HUES6 (cell line): ENCODE measurements at regions not wholly inside any gene's neighbourhood (a gene's known extent, or its start where the extent isn't known, plus 50 kb on each side); places are given as distances from the start of the nearest gene placed in this dataset.

ENCODE experiments used
- H3K27ac ChIP-seq: 2 replicates; pipeline ENCODE4 v1.7.0; 2013; ENCODE audit warnings: low read depth, mild to moderate bottlenecking, low read length, inconsistent platforms
- H3K27me3 ChIP-seq: 2 replicates; pipeline ENCODE4 v1.6.1; 2013; ENCODE audit warnings: low read length; ENCODE audit not compliant: control insufficient read depth, insufficient read depth
- H3K36me3 ChIP-seq: 2 replicates; pipeline ENCODE4 v1.6.1; 2013; ENCODE audit warnings: low read length; ENCODE audit not compliant: control insufficient read depth, insufficient read depth
- H3K4me1 ChIP-seq: 2 replicates; pipeline ENCODE4 v1.6.1; 2013; ENCODE audit warnings: low read length; ENCODE audit not compliant: control insufficient read depth, insufficient read depth
- H3K4me3 ChIP-seq: 2 replicates; pipeline ENCODE4 v1.5.1; 2013; ENCODE audit warnings: low read depth, low read length
- H3K9ac ChIP-seq: one replicate; pipeline ENCODE4 v1.6.1; 2013; ENCODE audit warnings: mild to moderate bottlenecking, low read length
- H3K9me3 ChIP-seq: 2 replicates; pipeline ENCODE4 v1.6.1; 2013; ENCODE audit warnings: low read depth, low read length; ENCODE audit not compliant: control insufficient read depth, insufficient read depth

DNA sequence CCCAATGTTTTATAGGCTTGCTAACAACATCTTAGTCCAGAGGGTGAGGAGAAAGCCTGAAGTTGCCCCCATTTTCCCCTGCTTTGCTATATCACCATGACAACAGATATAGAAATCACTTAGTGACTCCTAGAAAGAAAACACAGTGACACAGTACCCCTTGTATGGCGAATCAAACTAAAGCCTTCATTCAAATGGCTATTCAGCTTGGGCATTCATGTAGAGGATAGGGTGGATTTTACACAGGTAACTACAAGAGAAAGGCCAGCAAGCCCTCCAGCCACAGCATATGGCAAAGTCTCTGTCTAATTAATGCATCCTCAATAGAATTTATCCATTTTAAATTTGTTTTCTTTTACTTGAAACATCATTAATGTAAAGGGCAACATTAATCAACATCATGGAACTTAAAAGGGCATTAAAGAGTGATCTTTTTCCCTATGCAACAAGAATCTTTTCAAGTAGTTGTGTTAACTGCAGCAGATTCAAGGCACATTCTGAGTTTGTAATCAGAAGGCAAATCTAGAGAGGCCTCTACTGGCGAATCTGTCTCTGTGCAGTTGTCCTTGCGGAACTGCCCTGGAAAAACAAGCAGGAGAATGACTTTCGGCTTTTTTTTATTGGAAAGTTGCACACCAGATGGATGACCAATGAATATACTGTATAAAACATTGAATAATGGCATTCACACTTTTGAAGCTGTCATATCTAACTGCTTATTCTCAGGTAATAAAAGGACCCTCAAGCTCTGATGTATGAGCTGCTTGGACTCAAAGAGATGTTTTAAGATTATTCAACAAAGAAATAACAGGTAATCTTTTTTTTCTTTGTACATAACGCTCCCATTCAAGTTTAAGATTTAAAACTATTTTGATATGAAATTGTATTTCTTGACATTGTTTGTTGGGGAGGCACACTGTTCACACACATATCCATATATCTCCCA lies 621.7 kb upstream of the AGTR1 start:
- H3K36me3 ChIP-seq = no peaks in the 10 kb centered on the region
- no peaks in the 10 kb centered on the region for H3K9me3 ChIP-seq
- H3K27me3 ChIP-seq = no peaks in the 10 kb centered on the region
- H3K27ac ChIP-seq = no peak overlapping the region
- peaks cover 6% of the 10 kb centered on the region for H3K4me1 ChIP-seq
- no peak overlapping the region for H3K4me3 ChIP-seq
- H3K9ac ChIP-seq = no peak overlapping the region

DNA sequence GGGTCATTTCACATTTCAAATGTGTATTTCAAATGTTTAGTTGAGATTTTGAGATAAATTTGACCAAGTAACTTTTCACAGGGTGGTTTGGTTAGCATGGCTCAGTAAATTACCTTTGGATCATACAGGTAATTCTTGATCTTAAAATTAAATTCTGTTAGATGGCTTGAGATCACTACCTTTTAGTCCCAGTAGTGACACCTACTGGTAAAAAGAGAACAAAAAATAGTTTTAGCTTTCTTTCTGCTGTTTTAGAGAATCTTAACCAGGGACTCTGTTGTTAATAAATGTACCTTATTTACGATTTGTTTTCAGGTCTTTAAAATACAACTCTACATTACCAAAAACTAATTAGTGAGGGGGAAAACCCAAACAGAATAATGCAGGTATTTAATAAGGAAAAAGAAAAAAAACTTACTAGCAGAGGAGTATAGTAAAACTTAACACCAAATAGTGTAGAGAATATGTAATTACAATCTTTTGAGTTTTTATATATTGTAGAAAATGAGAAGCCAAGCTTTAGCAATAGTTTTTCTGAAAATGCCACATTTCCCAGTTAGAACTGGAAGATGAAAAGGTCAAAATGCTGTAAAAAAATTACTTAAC lies 620.3 kb upstream of the AGTR1 start:
- Histone ChIP-seq H3K9ac (no peak overlapping the region), H3K9me3 (no peaks in the 10 kb centered on the region), H3K27ac (no peak overlapping the region), H3K4me1 (peaks cover 6% of the 10 kb centered on the region), H3K27me3 (no peaks in the 10 kb centered on the region), H3K36me3 (no peaks in the 10 kb centered on the region), H3K4me3 (no peak overlapping the region)

DNA sequence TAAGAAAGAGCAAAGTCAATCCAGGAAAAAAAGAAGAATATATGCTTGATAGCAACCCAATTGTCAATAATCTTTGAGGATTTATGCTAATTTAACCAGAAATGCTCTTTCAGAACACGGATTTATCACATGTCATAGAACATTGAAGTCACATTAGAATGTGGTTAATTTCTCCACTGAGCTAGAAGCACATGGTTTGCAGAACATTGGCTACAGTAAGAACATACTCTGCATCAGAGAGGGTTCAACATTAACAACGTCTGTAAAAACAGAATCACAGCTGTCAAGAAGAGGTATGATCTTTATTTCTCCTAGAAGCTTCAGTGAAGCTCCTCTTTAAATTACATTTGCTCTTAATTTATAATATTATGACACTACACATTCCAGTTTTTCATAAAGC lies 619.7 kb upstream of the AGTR1 start:
- Histone ChIP-seq H3K27me3 (no peaks in the 10 kb centered on the region), H3K4me3 (no peak overlapping the region), H3K9ac (no peak overlapping the region), H3K9me3 (no peaks in the 10 kb centered on the region), H3K4me1 (peaks cover 6% of the 10 kb centered on the region), H3K36me3 (no peaks in the 10 kb centered on the region), H3K27ac (no peak overlapping the region)

DNA sequence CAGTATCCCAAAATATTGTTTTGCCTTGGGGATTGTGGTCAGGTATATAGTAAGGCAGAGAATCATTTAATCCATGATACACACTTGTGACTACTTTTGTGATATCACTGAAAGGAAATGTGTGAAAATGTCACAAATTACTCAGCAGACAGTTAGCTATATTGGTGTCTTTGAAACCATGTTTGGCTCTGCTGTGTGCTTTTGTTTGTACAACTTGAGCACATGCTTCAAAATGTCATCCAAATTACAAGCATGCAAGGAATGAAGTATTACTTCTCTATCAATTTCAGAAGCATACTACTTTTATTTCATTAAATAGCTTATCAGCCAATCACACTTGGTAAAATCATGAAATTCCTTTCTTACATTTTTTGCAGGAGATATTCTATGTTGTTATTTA lies 619.0 kb upstream of the AGTR1 start:
- Histone ChIP-seq H3K27me3 (no peaks in the 10 kb centered on the region), H3K4me1 (peaks cover 6% of the 10 kb centered on the region), H3K9ac (no peak overlapping the region), H3K27ac (no peak overlapping the region), H3K36me3 (no peaks in the 10 kb centered on the region), H3K4me3 (no peak overlapping the region), H3K9me3 (no peaks in the 10 kb centered on the region)

DNA sequence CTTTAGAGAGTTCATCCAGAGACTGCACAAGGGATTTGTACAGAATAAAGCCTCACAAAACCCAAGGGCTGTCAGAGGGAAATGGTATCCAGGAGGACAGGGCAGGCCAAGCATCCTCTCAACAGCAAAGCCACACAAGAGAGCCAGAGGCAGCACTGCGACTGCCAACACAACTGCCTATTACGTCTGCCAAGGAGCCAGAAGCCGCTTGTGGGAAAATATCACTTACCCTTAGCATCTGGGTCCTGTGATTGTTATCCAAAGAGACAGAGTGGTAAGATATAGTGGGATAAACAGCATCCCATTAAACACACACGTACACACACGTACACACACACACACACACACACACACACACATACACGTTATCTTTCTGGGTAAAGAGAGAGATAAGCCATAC lies 618.3 kb upstream of the AGTR1 start:
- Histone ChIP-seq H3K4me3 (no peak overlapping the region), H3K9me3 (no peaks in the 10 kb centered on the region)

DNA sequence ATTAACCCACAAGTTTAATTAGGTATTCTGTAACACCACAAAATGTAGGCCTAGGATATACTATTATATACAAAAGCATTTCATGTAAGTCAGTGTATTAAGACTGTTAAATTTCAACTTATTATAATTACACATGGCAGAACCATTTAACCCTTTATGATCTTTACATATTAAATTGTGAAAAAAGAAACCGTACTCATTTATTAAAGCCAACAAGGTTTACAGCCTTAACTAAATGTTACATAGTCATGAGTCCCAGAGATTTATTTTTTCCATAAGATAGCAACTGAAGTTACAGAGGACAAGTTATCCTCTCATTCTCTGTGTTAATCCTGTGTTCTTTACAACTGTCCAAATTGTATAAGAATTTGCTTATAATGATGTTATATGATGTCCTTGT lies 615.8 kb upstream of the AGTR1 start:
- Histone ChIP-seq H3K9me3 (no peaks in the 10 kb centered on the region), H3K27ac (no peak overlapping the region), H3K27me3 (no peaks in the 10 kb centered on the region), H3K4me3 (no peak overlapping the region), H3K36me3 (no peaks in the 10 kb centered on the region), H3K9ac (no peak overlapping the region), H3K4me1 (no peaks in the 10 kb centered on the region)

More for the DNA sequence above, 618.3 kb upstream of the AGTR1 start:
- no peak overlapping the region for H3K9ac ChIP-seq
- H3K4me1 ChIP-seq = peaks cover 6% of the 10 kb centered on the region
- no peaks in the 10 kb centered on the region for H3K36me3 ChIP-seq
- no peaks in the 10 kb centered on the region for H3K27me3 ChIP-seq
- no peak overlapping the region for H3K27ac ChIP-seq

DNA sequence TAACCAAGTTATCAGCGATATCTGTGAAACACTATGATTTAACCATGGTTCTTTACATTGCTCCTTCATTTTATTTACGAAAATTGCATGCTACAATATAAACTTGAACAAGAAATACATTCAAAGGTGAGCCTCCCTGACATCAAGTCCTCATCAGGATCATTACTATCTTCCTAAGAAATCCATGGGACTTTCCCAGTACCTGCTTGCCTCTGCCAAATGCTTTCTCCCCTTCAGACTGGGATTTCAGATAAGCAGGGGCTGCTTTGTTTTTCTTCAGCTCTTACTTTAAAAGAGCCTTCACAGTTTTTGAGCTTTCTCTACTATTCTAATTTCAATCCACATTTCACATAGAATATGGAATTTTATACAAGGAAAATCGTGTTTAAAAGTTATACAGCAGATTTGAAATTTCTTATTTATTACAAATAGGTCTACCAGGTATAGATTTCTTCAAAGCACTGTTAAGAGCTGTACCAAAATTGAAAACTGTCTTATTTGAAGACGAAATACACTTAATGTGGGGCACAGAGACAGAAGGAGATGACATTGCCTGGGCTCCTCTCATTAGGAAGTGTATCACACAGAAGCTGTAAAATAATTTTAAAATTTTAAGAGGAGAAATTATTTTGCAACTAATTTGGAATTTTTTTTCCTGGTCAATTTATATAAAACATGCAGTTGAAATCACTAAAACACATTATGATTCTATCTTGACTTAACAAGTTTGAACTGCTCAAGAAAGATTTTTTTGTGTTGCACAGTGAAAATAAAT lies 615.0 kb upstream of the AGTR1 start:
- no peaks in the 10 kb centered on the region for H3K4me1 ChIP-seq
- H3K36me3 ChIP-seq = no peaks in the 10 kb centered on the region
- no peak overlapping the region for H3K9ac ChIP-seq
- no peaks in the 10 kb centered on the region for H3K9me3 ChIP-seq
- no peaks in the 10 kb centered on the region for H3K27me3 ChIP-seq
- H3K4me3 ChIP-seq = no peak overlapping the region
- no peak overlapping the region for H3K27ac ChIP-seq

DNA sequence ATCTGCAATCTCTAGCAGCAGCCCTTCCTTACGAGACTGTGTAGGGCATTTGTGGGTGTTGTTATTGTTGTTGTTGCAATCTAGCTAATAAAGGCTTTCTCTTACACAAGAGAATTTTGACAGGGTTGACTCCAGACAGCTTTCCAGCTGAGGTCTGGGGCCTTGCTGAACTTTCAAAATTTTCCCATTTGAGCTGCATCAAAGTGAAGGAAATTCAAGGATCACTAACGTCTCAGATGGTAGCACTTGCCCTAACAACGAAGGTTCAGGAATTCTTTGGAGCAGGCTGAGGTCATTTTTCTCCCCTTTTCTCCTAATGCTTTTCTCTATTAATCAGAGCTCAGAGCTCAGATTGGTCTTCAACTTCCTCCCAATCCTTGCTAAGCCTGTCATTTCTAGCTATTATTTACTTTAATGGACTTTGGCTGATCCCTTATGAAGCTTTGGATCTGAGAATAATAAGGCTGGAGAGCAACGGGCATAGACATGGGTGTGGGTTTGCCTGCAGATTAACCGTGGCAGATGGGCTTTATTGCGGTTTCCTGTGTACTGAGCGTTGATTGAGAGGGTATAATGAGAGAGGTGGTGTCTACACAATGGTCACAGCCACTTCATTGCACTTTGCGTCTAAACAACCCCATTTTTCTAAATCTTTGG lies 614.0 kb upstream of the AGTR1 start:
- no peaks in the 10 kb centered on the region for H3K36me3 ChIP-seq
- H3K4me1 ChIP-seq = no peaks in the 10 kb centered on the region
- no peaks in the 10 kb centered on the region for H3K27me3 ChIP-seq
- no peak overlapping the region for H3K9ac ChIP-seq
- no peak overlapping the region for H3K27ac ChIP-seq
- no peak overlapping the region for H3K4me3 ChIP-seq
- no peaks in the 10 kb centered on the region for H3K9me3 ChIP-seq

DNA sequence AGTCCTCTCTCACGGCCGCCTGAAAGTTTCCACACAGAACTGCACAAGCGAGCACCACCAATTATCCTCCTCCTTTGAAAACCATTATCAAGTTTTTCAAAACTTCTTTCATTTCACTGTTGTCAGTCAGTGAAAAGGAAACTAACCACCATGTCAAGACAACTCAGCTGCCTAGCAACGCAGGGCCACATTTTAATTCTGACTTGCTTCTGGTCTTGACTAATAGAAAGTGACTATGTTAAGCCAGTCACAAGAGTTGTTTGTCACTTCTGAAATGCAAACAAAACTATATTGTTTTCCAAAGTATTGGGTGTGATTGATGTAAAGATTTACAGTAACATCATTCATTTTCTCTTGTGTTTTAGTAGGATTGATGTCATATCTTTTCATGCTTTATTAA lies 612.8 kb upstream of the AGTR1 start:
- no peak overlapping the region for H3K4me3 ChIP-seq
- no peak overlapping the region for H3K9ac ChIP-seq
- H3K36me3 ChIP-seq = no peaks in the 10 kb centered on the region
- no peak overlapping the region for H3K27ac ChIP-seq
- no peaks in the 10 kb centered on the region for H3K9me3 ChIP-seq
- H3K4me1 ChIP-seq = no peaks in the 10 kb centered on the region
- H3K27me3 ChIP-seq = no peaks in the 10 kb centered on the region

DNA sequence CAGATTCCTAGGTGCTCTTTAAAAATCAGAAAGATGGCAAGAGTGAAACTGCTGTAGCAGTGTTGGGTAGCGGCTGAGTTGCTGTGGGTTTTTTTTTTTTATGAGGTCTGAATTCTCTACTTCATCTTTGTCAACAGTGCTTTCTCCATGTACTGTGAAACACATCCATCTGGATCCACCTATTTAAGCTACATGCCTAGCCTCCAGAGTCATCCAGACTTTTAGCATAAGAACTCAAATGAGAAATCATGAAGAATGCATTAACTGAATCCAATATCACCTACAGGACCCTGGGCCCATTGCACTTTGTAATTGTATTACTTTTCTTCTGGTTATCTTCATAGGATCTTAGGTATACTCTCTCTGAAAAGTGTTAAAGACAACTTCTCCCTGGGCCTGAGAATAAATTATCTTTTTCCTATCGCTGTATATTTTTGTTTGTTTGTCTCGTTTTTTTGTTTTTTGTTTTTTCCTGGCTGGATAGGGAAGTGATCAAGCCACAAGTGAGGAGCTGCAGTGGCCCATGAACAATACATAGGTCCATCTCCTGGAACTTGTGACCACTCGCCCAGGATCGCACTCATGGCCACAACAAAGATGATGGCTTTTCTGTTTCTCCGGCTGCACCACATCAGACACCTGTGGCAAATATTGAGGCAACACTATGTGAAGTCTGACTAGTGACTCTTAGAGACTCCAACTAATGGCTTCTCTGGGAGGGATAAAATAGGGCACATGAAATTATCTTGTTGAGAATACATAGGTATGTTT lies 609.9 kb upstream of the AGTR1 start:
- no peak overlapping the region for H3K9ac ChIP-seq
- H3K4me1 ChIP-seq = no peaks in the 10 kb centered on the region
- no peak overlapping the region for H3K4me3 ChIP-seq
- no peaks in the 10 kb centered on the region for H3K27me3 ChIP-seq
- H3K36me3 ChIP-seq = no peaks in the 10 kb centered on the region
- H3K27ac ChIP-seq = no peak overlapping the region
- no peaks in the 10 kb centered on the region for H3K9me3 ChIP-seq
